OCI-LY1 (cell line): ENCODE measurements at regions not wholly inside any gene's neighbourhood (a gene's known extent, or its start where the extent isn't known, plus 50 kb on each side); places are given as distances from the start of the nearest gene placed in this dataset.

ENCODE experiments used
- H2AFZ ChIP-seq: fragments of 200-600 bp; sonication (generic), shearing (Covaris generic); 2 replicates; pipeline ENCODE4 v1.6.0; 2014; ENCODE audit warnings: antibody characterized with exemption, mild to moderate bottlenecking, low read length
- H3F3A ChIP-seq: fragments of 200-600 bp; sonication (generic), shearing (Covaris generic); 2 replicates; pipeline ENCODE4 v1.6.0; 2014; ENCODE audit warnings: mild to moderate bottlenecking, antibody characterized with exemption, low read length, moderate library complexity; ENCODE audit not compliant: insufficient read depth
- H3K27ac ChIP-seq: fragments of 200-600 bp; sonication (generic); 2 replicates; pipeline ENCODE4 v1.5.1; 2014; ENCODE audit warnings: low read length, mixed run types, mild to moderate bottlenecking, low read depth; ENCODE audit not compliant: poor library complexity, severe bottlenecking
- H3K27me3 ChIP-seq: fragments of 200-600 bp; sonication (generic); 2 replicates; pipeline ENCODE4 v1.6.0; 2014; ENCODE audit warnings: antibody characterized with exemption, mild to moderate bottlenecking, low read length, moderate library complexity; ENCODE audit not compliant: insufficient read depth
- H3K36me3 ChIP-seq: fragments of 200-600 bp; sonication (generic); 2 replicates; pipeline ENCODE4 v1.6.1; 2014; ENCODE audit warnings: mild to moderate bottlenecking, antibody characterized with exemption, low read length, moderate library complexity, mixed read lengths; ENCODE audit not compliant: insufficient read depth
- H3K4me1 ChIP-seq: fragments of 200-600 bp; sonication (generic); 2 replicates; pipeline ENCODE4 v1.5.1; 2014; ENCODE audit warnings: mild to moderate bottlenecking, low read length, moderate library complexity; ENCODE audit not compliant: insufficient read depth, severe bottlenecking
- H3K4me2 ChIP-seq: fragments of 200-600 bp; sonication (generic), shearing (Covaris generic); 2 replicates; pipeline ENCODE4 v1.6.1; 2014; ENCODE audit warnings: low read length
- H3K4me3 ChIP-seq: fragments of 200-600 bp; sonication (generic); 2 replicates; pipeline ENCODE4 v1.5.1; 2014; ENCODE audit warnings: low read length, low read depth, mild to moderate bottlenecking, mixed read lengths; ENCODE audit not compliant: poor library complexity, severe bottlenecking
- H3K79me2 ChIP-seq: fragments of 200-600 bp; shearing (Covaris generic); 2 replicates; pipeline ENCODE4 v1.6.1; 2016; ENCODE audit warnings: mixed run types, low read length, mixed read lengths; ENCODE audit not compliant: insufficient read depth
- H3K9ac ChIP-seq: fragments of 200-600 bp; sonication (generic), shearing (Covaris generic); 2 replicates; pipeline ENCODE4 v1.6.1; 2014; ENCODE audit warnings: mild to moderate bottlenecking, low read length, mixed read lengths
- H3K9me2 ChIP-seq: fragments of 200-600 bp; sonication (generic), shearing (Covaris generic); 2 replicates; pipeline ENCODE4 v1.6.1; 2014; ENCODE audit warnings: low read depth, mild to moderate bottlenecking, low read length, mixed read lengths
- H3K9me3 ChIP-seq: fragments of 200-600 bp; shearing (Covaris generic); 2 replicates; pipeline ENCODE4 v1.6.1; 2014; ENCODE audit warnings: low read length, mixed read lengths
- H4K20me1 ChIP-seq: fragments of 200-600 bp; sonication (generic), shearing (Covaris generic); 2 replicates; pipeline ENCODE4 v1.6.0; 2016; ENCODE audit warnings: mild to moderate bottlenecking, low read length; ENCODE audit not compliant: insufficient read depth
- EZH2 ChIP-seq: fragments of 200-600 bp; sonication (generic), shearing (Covaris generic); IDR thresholded peaks from 2 replicates; pipeline ENCODE4 v1.8.0; 2017; ENCODE audit warnings: borderline replicate concordance, mixed run types, mild to moderate bottlenecking, antibody characterized with exemption, low read length, moderate library complexity, mixed read lengths
- TF ChIP-seq, protein P1 (sequence below): fragments of 200-600 bp; sonication (generic), shearing (Covaris generic); IDR thresholded peaks from 2 replicates; pipeline ENCODE4 v1.5.1; 2017; ENCODE audit warnings: mild to moderate bottlenecking, antibody characterized with exemption, low read length, moderate library complexity, mixed read lengths

DNA sequence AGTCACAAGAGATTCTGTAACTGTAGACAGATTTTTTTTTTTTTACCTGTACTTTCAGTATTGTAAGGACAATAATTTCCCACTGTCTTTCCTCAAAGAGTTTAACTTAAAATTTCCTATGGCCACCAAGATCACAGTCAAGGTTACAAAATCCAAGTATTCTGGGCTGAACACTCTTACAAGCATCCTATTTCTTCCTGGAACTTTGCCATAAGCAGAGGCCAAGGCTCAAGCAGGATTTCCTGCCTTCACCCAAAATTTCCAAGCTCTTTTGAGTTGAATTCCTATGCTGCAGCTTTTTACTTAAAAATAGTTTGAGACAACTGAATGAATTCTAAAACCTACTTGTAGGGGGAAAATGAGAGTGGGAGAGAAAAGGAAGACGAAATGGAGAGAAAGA lies 299.4 kb downstream of the ZNF516 start:
- Histone ChIP-seq H4K20me1 (no peaks in the 10 kb centered on the region), H3K9ac (no peak overlapping the region), H3K79me2 (no peaks in the 10 kb centered on the region), H3K9me3 (no peaks in the 10 kb centered on the region), H2AFZ (no peak overlapping the region), H3K4me2 (no peak overlapping the region), H3K9me2 (no peaks in the 10 kb centered on the region), H3K36me3 (no peaks in the 10 kb centered on the region), H3F3A (no peaks in the 10 kb centered on the region), H3K27me3 (no peaks in the 10 kb centered on the region), H3K4me3 (no peak overlapping the region), H3K4me1 (no peaks in the 10 kb centered on the region), H3K27ac (no peak overlapping the region)
- TF ChIP-seq EZH2, result no peak
- TF ChIP-seq, protein P1, sequence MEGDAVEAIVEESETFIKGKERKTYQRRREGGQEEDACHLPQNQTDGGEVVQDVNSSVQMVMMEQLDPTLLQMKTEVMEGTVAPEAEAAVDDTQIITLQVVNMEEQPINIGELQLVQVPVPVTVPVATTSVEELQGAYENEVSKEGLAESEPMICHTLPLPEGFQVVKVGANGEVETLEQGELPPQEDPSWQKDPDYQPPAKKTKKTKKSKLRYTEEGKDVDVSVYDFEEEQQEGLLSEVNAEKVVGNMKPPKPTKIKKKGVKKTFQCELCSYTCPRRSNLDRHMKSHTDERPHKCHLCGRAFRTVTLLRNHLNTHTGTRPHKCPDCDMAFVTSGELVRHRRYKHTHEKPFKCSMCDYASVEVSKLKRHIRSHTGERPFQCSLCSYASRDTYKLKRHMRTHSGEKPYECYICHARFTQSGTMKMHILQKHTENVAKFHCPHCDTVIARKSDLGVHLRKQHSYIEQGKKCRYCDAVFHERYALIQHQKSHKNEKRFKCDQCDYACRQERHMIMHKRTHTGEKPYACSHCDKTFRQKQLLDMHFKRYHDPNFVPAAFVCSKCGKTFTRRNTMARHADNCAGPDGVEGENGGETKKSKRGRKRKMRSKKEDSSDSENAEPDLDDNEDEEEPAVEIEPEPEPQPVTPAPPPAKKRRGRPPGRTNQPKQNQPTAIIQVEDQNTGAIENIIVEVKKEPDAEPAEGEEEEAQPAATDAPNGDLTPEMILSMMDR, result no peak

DNA sequence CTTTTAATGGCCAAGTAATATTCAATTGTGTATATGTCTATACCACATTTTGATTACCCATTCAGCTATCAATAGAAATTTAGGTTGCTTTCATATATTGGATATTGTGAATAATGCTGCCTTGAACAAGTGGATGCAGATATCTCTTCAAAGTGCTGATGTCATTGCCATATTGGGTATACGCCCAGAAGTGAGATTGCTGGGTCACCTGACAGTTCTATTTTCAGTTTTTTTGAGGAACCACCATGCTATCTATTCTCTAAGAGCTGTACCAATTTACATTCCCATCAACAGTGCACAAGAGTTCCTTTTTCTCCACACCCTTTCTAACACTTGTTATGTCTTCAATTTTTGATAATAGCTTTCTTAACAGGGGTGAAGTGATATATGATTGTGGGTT lies 306.9 kb downstream of the ZNF516 start:
- Histone ChIP-seq H3K4me2 (no peak overlapping the region), H3K27ac (no peak overlapping the region), H3K4me3 (no peak overlapping the region), H3K79me2 (no peaks in the 10 kb centered on the region), H3F3A (no peaks in the 10 kb centered on the region), H3K9me3 (no peaks in the 10 kb centered on the region), H4K20me1 (no peaks in the 10 kb centered on the region), H3K9ac (no peak overlapping the region), H3K4me1 (no peaks in the 10 kb centered on the region), H3K9me2 (no peaks in the 10 kb centered on the region), H2AFZ (no peak overlapping the region), H3K36me3 (no peaks in the 10 kb centered on the region), H3K27me3 (no peaks in the 10 kb centered on the region)
- TF ChIP-seq EZH2, result no peak
- TF ChIP-seq, protein P1, result no peak

DNA sequence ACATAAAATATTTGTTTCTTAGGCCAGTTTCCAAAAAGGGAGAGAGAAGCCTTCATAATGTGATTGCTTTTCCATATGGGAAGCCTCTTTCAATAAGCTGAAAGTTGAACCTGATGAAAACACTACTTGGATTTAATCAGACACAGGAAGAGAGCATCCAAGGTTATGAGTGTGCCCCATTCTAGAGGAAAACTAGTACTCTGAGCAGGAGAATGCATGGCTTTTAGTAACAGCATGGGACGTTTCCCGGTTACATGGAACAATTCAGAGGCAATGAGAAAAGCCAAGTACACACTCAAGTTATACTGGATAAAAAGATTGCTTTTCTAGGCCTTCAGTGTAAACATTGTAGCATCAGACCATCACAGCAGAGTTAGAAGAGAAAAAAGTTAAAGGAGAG lies 315.8 kb downstream of the ZNF516 start:
- Histone ChIP-seq H3K4me1 (no peaks in the 10 kb centered on the region), H2AFZ (no peak overlapping the region), H3K9ac (no peak overlapping the region), H4K20me1 (no peaks in the 10 kb centered on the region), H3K27ac (no peak overlapping the region), H3K36me3 (no peaks in the 10 kb centered on the region), H3K9me2 (no peaks in the 10 kb centered on the region), H3K27me3 (no peaks in the 10 kb centered on the region), H3K79me2 (no peaks in the 10 kb centered on the region), H3K4me2 (no peak overlapping the region), H3K9me3 (no peaks in the 10 kb centered on the region), H3K4me3 (no peak overlapping the region), H3F3A (no peaks in the 10 kb centered on the region)
- no peak for TF ChIP-seq EZH2
- TF ChIP-seq, protein P1, result no peak
